Neural progenitor cell (in vitro differentiated cells): ENCODE measurements at regions not wholly inside any gene's neighbourhood (a gene's known extent, or its start where the extent isn't known, plus 50 kb on each side); places are given as distances from the start of the nearest gene placed in this dataset.

Source experiments
- EZH2 ChIP-seq: fragments of 200-600 bp; sonication (generic); IDR thresholded peaks from 2 replicates; pipeline ENCODE4 v1.6.1; 2017; ENCODE audit warnings: antibody characterized with exemption, mild to moderate bottlenecking, moderate library complexity
- EZH2phosphoT487 ChIP-seq: fragments of 200-600 bp; sonication (generic); IDR thresholded peaks from 2 replicates; pipeline ENCODE4 v1.6.1; 2017; ENCODE audit warnings: antibody characterized with exemption
- TF ChIP-seq, protein P1 (sequence below): fragments of 200-600 bp; sonication (generic); IDR thresholded peaks from 2 replicates; pipeline ENCODE4 v1.5.1; 2017; ENCODE audit warnings: antibody characterized with exemption, mild to moderate bottlenecking

DNA sequence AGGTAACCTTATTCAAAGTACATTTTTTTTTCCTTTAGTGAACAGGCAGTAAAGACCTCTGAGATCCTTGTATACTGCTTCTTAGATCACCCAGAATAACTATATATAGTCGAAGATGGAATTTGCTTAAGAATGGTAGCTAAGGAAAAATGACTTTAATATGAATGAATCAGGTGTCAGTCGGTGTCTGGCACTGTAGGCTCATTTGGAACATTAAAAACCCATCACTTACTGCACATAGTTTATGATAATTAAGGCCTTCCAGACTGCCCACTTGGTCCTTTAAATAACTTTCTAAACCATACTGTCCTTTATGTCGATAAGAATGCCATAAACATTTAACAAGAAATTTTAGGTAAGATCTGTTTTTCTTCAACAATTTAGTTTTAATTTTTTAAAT lies 981.8 kb downstream of the ROBO2 start:
- TF ChIP-seq, protein P1, sequence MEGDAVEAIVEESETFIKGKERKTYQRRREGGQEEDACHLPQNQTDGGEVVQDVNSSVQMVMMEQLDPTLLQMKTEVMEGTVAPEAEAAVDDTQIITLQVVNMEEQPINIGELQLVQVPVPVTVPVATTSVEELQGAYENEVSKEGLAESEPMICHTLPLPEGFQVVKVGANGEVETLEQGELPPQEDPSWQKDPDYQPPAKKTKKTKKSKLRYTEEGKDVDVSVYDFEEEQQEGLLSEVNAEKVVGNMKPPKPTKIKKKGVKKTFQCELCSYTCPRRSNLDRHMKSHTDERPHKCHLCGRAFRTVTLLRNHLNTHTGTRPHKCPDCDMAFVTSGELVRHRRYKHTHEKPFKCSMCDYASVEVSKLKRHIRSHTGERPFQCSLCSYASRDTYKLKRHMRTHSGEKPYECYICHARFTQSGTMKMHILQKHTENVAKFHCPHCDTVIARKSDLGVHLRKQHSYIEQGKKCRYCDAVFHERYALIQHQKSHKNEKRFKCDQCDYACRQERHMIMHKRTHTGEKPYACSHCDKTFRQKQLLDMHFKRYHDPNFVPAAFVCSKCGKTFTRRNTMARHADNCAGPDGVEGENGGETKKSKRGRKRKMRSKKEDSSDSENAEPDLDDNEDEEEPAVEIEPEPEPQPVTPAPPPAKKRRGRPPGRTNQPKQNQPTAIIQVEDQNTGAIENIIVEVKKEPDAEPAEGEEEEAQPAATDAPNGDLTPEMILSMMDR = no peak
- TF ChIP-seq EZH2 (no peak), EZH2phosphoT487 (no peak)
